Fibroblast of lung (primary cell): ENCODE measurements at regions not wholly inside any gene's neighbourhood (a gene's known extent, or its start where the extent isn't known, plus 50 kb on each side); places are given as distances from the start of the nearest gene placed in this dataset.

ENCODE experiments used
- DNase-seq, 2 donors: peaks; one replicate each; pipeline versions ENCODE4 v3.0.0 to v3.0.0-alpha.2; 2010; ENCODE audit warnings: low read depth in 2 of 2
- H2AFZ ChIP-seq: 2 replicates; pipeline ENCODE4 v1.5.1; 2012; ENCODE audit warnings: low read length, control low read depth, inconsistent platforms
- H3K27ac ChIP-seq: 2 replicates; pipeline ENCODE4 v1.5.1; 2011; ENCODE audit warnings: low read length, control low read depth; ENCODE audit not compliant: insufficient read depth
- H3K27me3 ChIP-seq: 2 replicates; pipeline ENCODE4 v1.5.1; 2011; ENCODE audit warnings: mild to moderate bottlenecking, low read length; ENCODE audit not compliant: control insufficient read depth, insufficient read depth
- H3K36me3 ChIP-seq: 2 replicates; pipeline ENCODE4 v1.5.1; 2011; ENCODE audit warnings: low read length; ENCODE audit not compliant: control insufficient read depth, insufficient read depth
- H3K4me1 ChIP-seq: 2 replicates; pipeline ENCODE4 v1.5.1; 2011; ENCODE audit warnings: low read length; ENCODE audit not compliant: control insufficient read depth, insufficient read depth; ENCODE audit errors: extremely low read depth
- H3K4me2 ChIP-seq: 2 replicates; pipeline ENCODE4 v1.5.1; 2011; ENCODE audit warnings: low read length, control low read depth; ENCODE audit not compliant: insufficient read depth; ENCODE audit errors: extremely low read depth
- H3K4me3 ChIP-seq, 4 experiments: fragments of 200-600 bp in 1 of 4; sonication (generic) in 1 of 4; replicated peaks in 1 of 4; 2 replicates each; pipeline ENCODE4 v1.5.1; 2011 to 2016; ENCODE audit warnings: low read length in 4 of 4, low read depth in 3 of 4, mild to moderate bottlenecking in 3 of 4, control low read depth in 2 of 4, inconsistent platforms in 1 of 4, mixed read lengths in 1 of 4; ENCODE audit not compliant: insufficient read depth in 1 of 4; ENCODE audit errors: control extremely low read depth in 1 of 4
- H3K79me2 ChIP-seq: 2 replicates; pipeline ENCODE4 v1.5.1; 2012; ENCODE audit warnings: mild to moderate bottlenecking, low read length, inconsistent platforms; ENCODE audit not compliant: control insufficient read depth, insufficient read depth
- H3K9ac ChIP-seq: 2 replicates; pipeline ENCODE4 v1.5.1; 2011; ENCODE audit warnings: mild to moderate bottlenecking, low read length, control low read depth; ENCODE audit not compliant: insufficient read depth
- H3K9me3 ChIP-seq: 2 replicates; pipeline ENCODE4 v1.5.1; 2012; ENCODE audit warnings: low read depth, low read length; ENCODE audit not compliant: control insufficient read depth, insufficient read depth
- H4K20me1 ChIP-seq: 2 replicates; pipeline ENCODE4 v1.5.1; 2011; ENCODE audit warnings: low read length; ENCODE audit not compliant: control insufficient read depth, insufficient read depth; ENCODE audit errors: extremely low read depth
- EZH2 ChIP-seq: IDR thresholded peaks from 2 replicates; pipeline ENCODE4 v1.5.1; 2012; ENCODE audit warnings: low read length, control low read depth, mild to moderate bottlenecking; ENCODE audit errors: missing control alignments
- TF ChIP-seq, protein P1 (sequence below), 2 donors: IDR thresholded peaks in 1 of 2; conservative IDR thresholded peaks in 1 of 2; 1 replicate in 1 of 2; 2 replicates in 1 of 2; pipeline ENCODE4 v1.5.1; 2011 to 2012; ENCODE audit warnings: low read length in 2 of 2, control low read depth in 1 of 2, inconsistent platforms in 1 of 2, low read depth in 1 of 2, mild to moderate bottlenecking in 1 of 2

- H3K9me3 ChIP-seq, result no peaks in the 10 kb centered on the region
- H3K79me2 ChIP-seq, result no peaks in the 10 kb centered on the region
- no peaks in the 10 kb centered on the region for H4K20me1 ChIP-seq
- H2AFZ ChIP-seq, result no peak overlapping the region
- peak in 1 of 2 donors; percentile 61 for DNase-seq
- H3K9ac ChIP-seq, result no peak overlapping the region
- H3K36me3 ChIP-seq, result no peaks in the 10 kb centered on the region
- H3K4me3 ChIP-seq, result peak overlapping the region in 1 of 4 experiments; percentile 7
- no peaks in the 10 kb centered on the region for H3K27me3 ChIP-seq
- no peak overlapping the region for H3K27ac ChIP-seq
- H3K4me1 ChIP-seq, result no peaks in the 10 kb centered on the region
- TF ChIP-seq EZH2, result no peak
- TF ChIP-seq, protein P1, sequence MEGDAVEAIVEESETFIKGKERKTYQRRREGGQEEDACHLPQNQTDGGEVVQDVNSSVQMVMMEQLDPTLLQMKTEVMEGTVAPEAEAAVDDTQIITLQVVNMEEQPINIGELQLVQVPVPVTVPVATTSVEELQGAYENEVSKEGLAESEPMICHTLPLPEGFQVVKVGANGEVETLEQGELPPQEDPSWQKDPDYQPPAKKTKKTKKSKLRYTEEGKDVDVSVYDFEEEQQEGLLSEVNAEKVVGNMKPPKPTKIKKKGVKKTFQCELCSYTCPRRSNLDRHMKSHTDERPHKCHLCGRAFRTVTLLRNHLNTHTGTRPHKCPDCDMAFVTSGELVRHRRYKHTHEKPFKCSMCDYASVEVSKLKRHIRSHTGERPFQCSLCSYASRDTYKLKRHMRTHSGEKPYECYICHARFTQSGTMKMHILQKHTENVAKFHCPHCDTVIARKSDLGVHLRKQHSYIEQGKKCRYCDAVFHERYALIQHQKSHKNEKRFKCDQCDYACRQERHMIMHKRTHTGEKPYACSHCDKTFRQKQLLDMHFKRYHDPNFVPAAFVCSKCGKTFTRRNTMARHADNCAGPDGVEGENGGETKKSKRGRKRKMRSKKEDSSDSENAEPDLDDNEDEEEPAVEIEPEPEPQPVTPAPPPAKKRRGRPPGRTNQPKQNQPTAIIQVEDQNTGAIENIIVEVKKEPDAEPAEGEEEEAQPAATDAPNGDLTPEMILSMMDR (conservative IDR thresholded peaks at IDR 0.05 in 1 of 2, IDR thresholded peaks at IDR 0.05 in 1 of 2; ENCODE audit: low read depth in 1 of 2, low read length in 2 of 2), result no peak
- no peak overlapping the region for H3K4me2 ChIP-seq
Observed at GRCh38 chrX:131734621-131735020, 190.7 kb downstream of the OR13H1 start.

GRCh38 chrX:131735127-131735526 is 191.3 kb downstream of the OR13H1 start:
- no peaks in the 10 kb centered on the region for H3K79me2 ChIP-seq
- no peak overlapping the region for H3K27ac ChIP-seq
- no peaks in the 10 kb centered on the region for H3K4me1 ChIP-seq
- H2AFZ ChIP-seq, result no peak overlapping the region
- H3K9ac ChIP-seq, result no peak overlapping the region
- H4K20me1 ChIP-seq, result no peaks in the 10 kb centered on the region
- H3K9me3 ChIP-seq, result no peaks in the 10 kb centered on the region
- H3K4me2 ChIP-seq, result peak overlapping the region; percentile 25
- peak overlapping the region in 1 of 4 experiments; percentile 7 for H3K4me3 ChIP-seq
- TF ChIP-seq, protein P1 (conservative IDR thresholded peaks at IDR 0.05 in 1 of 2, IDR thresholded peaks at IDR 0.05 in 1 of 2; ENCODE audit: low read depth in 1 of 2, low read length in 2 of 2), result no peak
- no peak for TF ChIP-seq EZH2
- no peak for DNase-seq
- no peaks in the 10 kb centered on the region for H3K36me3 ChIP-seq
- H3K27me3 ChIP-seq, result no peaks in the 10 kb centered on the region

GRCh38 chrX:131739823-131740222 is 195.9 kb downstream of the OR13H1 start:
- H3K79me2 ChIP-seq, result no peaks in the 10 kb centered on the region
- DNase-seq, result no peak
- TF ChIP-seq EZH2, result no peak
- TF ChIP-seq, protein P1 (conservative IDR thresholded peaks at IDR 0.05 in 1 of 2, IDR thresholded peaks at IDR 0.05 in 1 of 2; ENCODE audit: low read depth in 1 of 2, low read length in 2 of 2), result no peak
- no peaks in the 10 kb centered on the region for H3K9me3 ChIP-seq
- H3K27ac ChIP-seq, result no peak overlapping the region
- H3K4me2 ChIP-seq, result no peak overlapping the region
- no peaks in the 10 kb centered on the region for H3K4me1 ChIP-seq
- H3K9ac ChIP-seq, result no peak overlapping the region
- H3K27me3 ChIP-seq, result no peaks in the 10 kb centered on the region
- no peaks in the 10 kb centered on the region for H3K36me3 ChIP-seq
- no peak overlapping the region for H2AFZ ChIP-seq
- no peaks in the 10 kb centered on the region for H4K20me1 ChIP-seq
- H3K4me3 ChIP-seq, result no peak overlapping the region
